Activated CD8-positive, alpha-beta memory T cell treated with anti-CD3 and anti-CD28 coated beads, Interleukin-2, amount 50 U/mL, for 24 hours (primary cell): ENCODE measurements at regions not wholly inside any gene's neighbourhood (a gene's known extent, or its start where the extent isn't known, plus 50 kb on each side); places are given as distances from the start of the nearest gene placed in this dataset.

ENCODE experiments used
- DNase-seq: peaks from one replicate; pipeline ENCODE4 v3.0.0-alpha.2; 2020; ENCODE audit errors: extremely low read depth

- no peak for DNase-seq
Measured at GRCh38 chr2:134078354-134078753, 175.5 kb upstream of the MGAT5 start.

GRCh38 chr2:134079373-134079772, 174.5 kb upstream of the MGAT5 start:
- no peak for DNase-seq

GRCh38 chr2:134080386-134081089, 173.3 kb upstream of the MGAT5 start:
- no peak for DNase-seq

- DNase-seq = no peak
Measured at GRCh38 chr2:134081238-134081938, 172.5 kb upstream of the MGAT5 start.

GRCh38 chr2:134083548-134083947, 170.3 kb upstream of the MGAT5 start:
- no peak for DNase-seq

GRCh38 chr2:134086594-134087219, 167.2 kb upstream of the MGAT5 start:
- DNase-seq = no peak

- DNase-seq = no peak
Measured at GRCh38 chr2:134087371-134087921, 166.4 kb upstream of the MGAT5 start.

- no peak for DNase-seq
Measured at GRCh38 chr2:134089454-134089853, 164.4 kb upstream of the MGAT5 start.

- DNase-seq = no peak
Measured at GRCh38 chr2:134097740-134098139, 156.1 kb upstream of the MGAT5 start.

GRCh38 chr2:134098321-134098720, 155.6 kb upstream of the MGAT5 start:
- DNase-seq = no peak

GRCh38 chr2:134099273-134099672, 154.6 kb upstream of the MGAT5 start:
- DNase-seq = no peak

GRCh38 chr2:134103196-134103595, 150.7 kb upstream of the MGAT5 start:
- no peak for DNase-seq

- DNase-seq = no peak
Measured at GRCh38 chr2:134104754-134105153, 149.1 kb upstream of the MGAT5 start.

- no peak for DNase-seq
Measured at GRCh38 chr2:134107402-134107801, 146.5 kb upstream of the MGAT5 start.

GRCh38 chr2:134108113-134108512, 145.8 kb upstream of the MGAT5 start:
- no peak for DNase-seq

GRCh38 chr2:134109246-134109645, 144.6 kb upstream of the MGAT5 start:
- DNase-seq = no peak

- no peak for DNase-seq
Measured at GRCh38 chr2:134109725-134110124, 144.1 kb upstream of the MGAT5 start.

GRCh38 chr2:134110532-134110931, 143.3 kb upstream of the MGAT5 start:
- DNase-seq = no peak

- no peak for DNase-seq
Measured at GRCh38 chr2:134117676-134118075, 136.2 kb upstream of the MGAT5 start.

- peak; percentile 73 for DNase-seq
Measured at GRCh38 chr2:134118279-134119116, 135.4 kb upstream of the MGAT5 start.

- no peak for DNase-seq
Measured at GRCh38 chr2:134119117-134119712, 134.7 kb upstream of the MGAT5 start.
